WERI-Rb-1 (cell line): ENCODE measurements at regions not wholly inside any gene's neighbourhood (a gene's known extent, or its start where the extent isn't known, plus 50 kb on each side); places are given as distances from the start of the nearest gene placed in this dataset.

ENCODE experiments used
- DNase-seq: peaks from one replicate; pipeline ENCODE4 v3.0.0-alpha.2; 2020
- H3K27ac ChIP-seq: fragments of 250-450 bp; sonication (Bioruptor Pico); 2 replicates; pipeline ENCODE4 v1.5.1; 2020; ENCODE audit warnings: mild to moderate bottlenecking, moderate library complexity
- H3K27me3 ChIP-seq: fragments of 250-450 bp; sonication (Bioruptor Pico); 2 replicates; pipeline ENCODE4 v1.5.1; 2021; ENCODE audit warnings: mild to moderate bottlenecking, low read depth, moderate library complexity; ENCODE audit not compliant: insufficient read depth, severe bottlenecking
- H3K36me3 ChIP-seq: fragments of 250-450 bp; sonication (Bioruptor Pico); 2 replicates; pipeline ENCODE4 v1.5.1; 2020; ENCODE audit warnings: mild to moderate bottlenecking, moderate library complexity
- H3K4me3 ChIP-seq: 2 replicates; pipeline ENCODE4 v1.5.1; 2011; ENCODE audit warnings: low read depth, mild to moderate bottlenecking, control low read depth, low read length
- H3K9me3 ChIP-seq: fragments of 250-450 bp; sonication (Bioruptor Pico); 2 replicates; pipeline ENCODE4 v1.5.1; 2021; ENCODE audit warnings: mild to moderate bottlenecking, moderate library complexity; ENCODE audit not compliant: severe bottlenecking
- CTCF ChIP-seq: IDR thresholded peaks from 2 replicates; pipeline ENCODE4 v1.5.1; 2011; ENCODE audit warnings: low read depth, mild to moderate bottlenecking, control low read depth, inconsistent platforms, low read length

GRCh38 chr1:68906431-68906830 is 409.5 kb upstream of the DEPDC1 start:
- H3K9me3 ChIP-seq = no peaks in the 10 kb centered on the region
- DNase-seq = no peak
- no peak overlapping the region for H3K27ac ChIP-seq
- no peaks in the 10 kb centered on the region for H3K27me3 ChIP-seq
- H3K4me3 ChIP-seq = no peak overlapping the region
- H3K36me3 ChIP-seq = no peaks in the 10 kb centered on the region
- TF ChIP-seq CTCF = no peak

GRCh38 chr1:68907491-68907890 is 410.6 kb upstream of the DEPDC1 start:
- H3K27me3 ChIP-seq = no peaks in the 10 kb centered on the region
- no peak for TF ChIP-seq CTCF

GRCh38 chr1:68908316-68908715 is 411.4 kb upstream of the DEPDC1 start:
- H3K4me3 ChIP-seq = no peak overlapping the region
- no peaks in the 10 kb centered on the region for H3K36me3 ChIP-seq
- H3K27me3 ChIP-seq = no peaks in the 10 kb centered on the region
- no peaks in the 10 kb centered on the region for H3K9me3 ChIP-seq
- no peak overlapping the region for H3K27ac ChIP-seq
- DNase-seq = no peak
- no peak for TF ChIP-seq CTCF

More at GRCh38 chr1:68907491-68907890, 410.6 kb upstream of the DEPDC1 start:
- H3K4me3 ChIP-seq = no peak overlapping the region
- no peak overlapping the region for H3K27ac ChIP-seq
- DNase-seq = no peak
- no peaks in the 10 kb centered on the region for H3K9me3 ChIP-seq
- no peaks in the 10 kb centered on the region for H3K36me3 ChIP-seq

GRCh38 chr1:68916221-68916902 is 419.5 kb upstream of the DEPDC1 start:
- no peak for DNase-seq

GRCh38 chr1:68917456-68917855 is 420.6 kb upstream of the DEPDC1 start:
- H3K27me3 ChIP-seq = no peaks in the 10 kb centered on the region
- TF ChIP-seq CTCF = no peak
- H3K4me3 ChIP-seq = no peak overlapping the region
- no peaks in the 10 kb centered on the region for H3K36me3 ChIP-seq
- DNase-seq = no peak
- no peak overlapping the region for H3K27ac ChIP-seq
- no peaks in the 10 kb centered on the region for H3K9me3 ChIP-seq

More at GRCh38 chr1:68916221-68916902, 419.5 kb upstream of the DEPDC1 start:
- no peaks in the 10 kb centered on the region for H3K27me3 ChIP-seq
- H3K27ac ChIP-seq = no peak overlapping the region
- no peak overlapping the region for H3K4me3 ChIP-seq
- TF ChIP-seq CTCF = no peak
- no peaks in the 10 kb centered on the region for H3K9me3 ChIP-seq
- H3K36me3 ChIP-seq = no peaks in the 10 kb centered on the region

GRCh38 chr1:68918563-68918962 is 421.7 kb upstream of the DEPDC1 start:
- Histone ChIP-seq H3K27ac (no peak overlapping the region), H3K9me3 (no peaks in the 10 kb centered on the region), H3K27me3 (no peaks in the 10 kb centered on the region), H3K36me3 (no peaks in the 10 kb centered on the region), H3K4me3 (no peak overlapping the region)
- no peak for DNase-seq
- TF ChIP-seq CTCF = no peak
